Right renal cortex interstitium (tissue), 3 donors: ENCODE measurements at regions not wholly inside any gene's neighbourhood (a gene's known extent, or its start where the extent isn't known, plus 50 kb on each side); places are given as distances from the start of the nearest gene placed in this dataset.

Source experiments
- DNase-seq, 3 donors: peaks; one replicate each; pipeline ENCODE4 v3.0.0-alpha.2; 2013; ENCODE audit warnings: low read depth in 3 of 3, low spot score in 2 of 3

DNA sequence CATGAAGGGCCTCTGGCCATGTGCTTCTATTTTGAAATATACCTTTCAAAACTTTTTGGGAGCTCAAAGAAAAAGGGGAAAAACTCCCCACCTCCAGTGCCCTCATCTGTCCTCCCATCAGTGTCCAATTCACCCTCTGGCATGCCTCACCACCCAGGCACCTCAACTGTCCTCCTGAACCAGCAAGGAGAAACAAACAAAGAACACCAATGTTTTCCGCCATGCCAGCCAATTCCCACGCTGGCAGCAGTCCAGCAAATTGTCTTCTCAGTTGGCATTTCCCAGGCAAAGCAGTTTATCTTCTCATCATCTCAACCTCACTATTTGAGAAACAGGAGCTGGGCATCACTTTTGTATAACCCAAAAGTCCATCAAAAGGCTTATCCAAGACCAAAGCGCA, 496.9 kb downstream of the SOX6 start:
- no peak for DNase-seq

DNA sequence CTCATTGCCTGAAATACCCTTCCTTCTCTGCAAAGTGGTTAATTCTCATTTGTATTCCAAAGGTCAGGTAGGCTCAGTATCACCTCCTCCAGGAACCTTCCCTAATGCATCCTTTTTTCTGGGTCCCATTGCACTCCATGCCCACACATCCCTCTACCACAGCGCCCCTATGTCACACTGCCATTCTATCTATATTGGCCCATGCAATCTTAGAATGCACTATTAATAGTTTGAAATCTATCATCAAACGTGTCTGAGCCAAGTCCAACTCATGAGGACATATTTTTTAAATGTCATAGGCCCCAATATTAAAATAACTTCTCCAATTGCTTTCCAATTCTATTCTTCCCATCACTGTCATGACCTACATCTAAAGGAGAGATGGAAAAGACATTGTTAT, 495.1 kb downstream of the SOX6 start:
- DNase-seq, result no peak

- DNase-seq, result no peak
Observed at GRCh38 chr11:15863411-15863810, 492.9 kb downstream of the SOX6 start.

GRCh38 chr11:15864026-15864805, 492.1 kb downstream of the SOX6 start:
- no peak for DNase-seq

DNA sequence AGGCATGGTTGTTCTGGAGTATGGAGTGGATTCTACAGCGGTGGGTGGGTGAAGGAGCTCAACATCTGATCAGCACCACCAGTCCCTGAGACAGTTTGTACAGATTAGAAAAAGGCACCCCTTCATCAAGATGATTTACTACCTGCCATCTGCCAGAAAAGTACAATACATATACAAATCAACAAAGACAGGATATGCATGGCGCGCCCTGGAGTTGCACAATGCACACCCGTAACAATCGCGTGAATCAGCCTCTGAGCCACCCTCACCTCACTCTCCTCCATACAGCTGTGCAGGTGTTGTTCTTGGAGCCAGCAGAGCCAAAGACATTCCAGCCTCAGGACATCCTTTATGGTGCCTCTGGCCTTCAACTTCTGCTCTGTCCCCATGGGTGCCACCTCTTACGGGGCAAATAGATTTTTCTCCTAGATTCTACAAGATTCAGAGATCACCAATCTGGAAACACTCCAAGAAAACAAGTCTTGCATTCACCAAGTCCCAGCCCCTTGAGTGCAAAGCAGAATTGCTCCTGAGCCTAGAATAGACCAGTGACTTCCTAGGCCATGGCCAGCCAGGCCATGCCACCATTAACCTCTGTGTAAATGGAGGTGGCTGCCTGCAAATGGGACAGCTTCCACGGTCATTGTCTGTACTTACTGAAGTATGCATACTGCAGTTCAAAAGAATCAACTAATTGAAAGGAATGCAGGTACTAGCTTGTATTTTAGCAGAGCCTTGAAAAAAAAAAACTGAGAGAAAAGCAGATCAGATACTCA, 490.9 kb downstream of the SOX6 start:
- DNase-seq, result no peak

DNA sequence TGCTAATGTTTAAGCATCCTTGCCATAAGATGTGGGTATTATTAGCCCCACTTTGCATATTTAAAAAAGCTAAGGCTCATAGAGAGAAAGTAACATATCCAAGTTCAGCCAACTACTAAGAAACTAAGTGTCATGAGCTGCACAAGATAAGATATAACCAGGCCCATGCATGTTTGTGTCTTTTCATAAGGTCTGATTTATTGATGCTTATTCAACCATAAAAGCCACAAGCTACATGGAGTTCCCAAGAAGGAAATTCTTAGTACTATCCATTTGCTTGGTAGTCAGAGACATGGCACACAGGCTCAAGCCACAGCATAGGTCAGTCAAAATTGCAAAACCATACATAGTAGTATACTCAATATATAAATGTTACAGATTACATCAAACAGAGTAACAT, 488.5 kb downstream of the SOX6 start:
- no peak for DNase-seq

DNA sequence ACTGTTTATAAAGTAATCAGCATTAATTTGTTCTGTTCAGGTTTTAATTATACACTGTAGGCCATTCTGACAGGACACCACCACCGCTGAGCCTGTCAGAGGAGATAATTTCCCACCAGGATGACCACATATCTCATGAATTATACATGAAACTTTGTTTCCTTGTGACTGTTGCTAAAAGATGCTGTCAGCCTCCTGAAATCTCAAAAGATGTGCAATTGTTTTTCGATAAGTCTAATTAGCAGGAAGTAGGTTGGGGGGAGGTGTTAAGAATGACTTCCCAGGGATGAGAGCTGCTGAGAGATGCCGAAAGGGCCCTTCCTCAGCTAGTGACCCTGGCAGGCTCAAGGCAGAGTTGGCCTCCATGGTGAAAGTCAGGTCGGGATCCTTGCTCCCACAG, 485.4 kb downstream of the SOX6 start:
- no peak for DNase-seq

DNA sequence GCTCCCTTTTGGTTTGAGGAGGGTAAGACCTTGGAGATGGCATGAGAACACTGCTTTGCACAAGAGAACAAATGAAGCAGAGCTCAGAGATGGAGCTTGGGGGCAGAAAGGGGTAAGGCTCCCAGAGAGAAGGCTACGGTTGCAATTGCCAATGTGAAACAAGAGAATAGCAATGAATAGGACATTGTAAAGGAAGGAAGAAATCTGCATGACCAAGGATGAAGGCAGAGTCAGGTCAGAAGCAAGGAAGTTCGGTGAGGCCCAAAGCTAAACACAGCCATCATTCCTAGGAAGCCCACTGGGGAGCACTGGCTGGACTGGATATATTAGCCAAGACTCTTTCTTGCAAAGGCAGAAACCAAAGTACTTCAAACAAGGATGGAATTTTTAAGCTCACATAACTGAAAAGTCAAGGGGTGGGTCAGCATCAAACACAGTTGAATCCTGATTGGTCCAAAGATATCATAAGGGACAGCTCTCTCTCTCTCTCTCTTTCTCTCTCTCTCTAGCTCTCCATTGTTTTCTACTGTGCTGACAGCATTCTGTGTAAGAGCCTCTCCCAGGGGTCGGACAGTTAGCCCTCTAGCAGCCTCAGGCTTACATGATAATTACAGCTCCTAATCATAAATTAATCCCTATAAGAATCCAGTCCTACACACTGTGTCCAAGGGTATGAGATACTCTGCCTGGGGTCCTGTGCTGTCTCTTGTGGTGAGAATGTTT, 484.3 kb downstream of the SOX6 start:
- no peak for DNase-seq

DNA sequence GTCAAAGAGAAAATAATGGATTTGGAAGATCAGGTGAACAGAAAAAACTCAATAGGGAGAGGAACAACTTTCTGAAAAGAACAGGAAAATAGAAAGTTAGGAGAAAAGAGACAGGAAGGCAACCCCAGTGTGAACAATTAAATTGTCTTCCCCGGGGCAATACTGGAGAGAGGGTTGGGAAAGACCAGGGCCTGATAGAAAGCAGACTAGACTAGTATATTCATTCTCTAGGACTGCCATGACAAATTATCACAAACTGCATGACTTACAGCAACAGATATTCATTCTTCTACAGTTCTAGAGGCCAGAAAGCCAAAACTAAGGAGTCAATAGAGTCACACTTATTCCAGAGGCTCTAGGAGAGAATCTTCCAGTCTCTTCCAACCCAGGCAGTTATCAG, 482.8 kb downstream of the SOX6 start:
- DNase-seq, result no peak

DNA sequence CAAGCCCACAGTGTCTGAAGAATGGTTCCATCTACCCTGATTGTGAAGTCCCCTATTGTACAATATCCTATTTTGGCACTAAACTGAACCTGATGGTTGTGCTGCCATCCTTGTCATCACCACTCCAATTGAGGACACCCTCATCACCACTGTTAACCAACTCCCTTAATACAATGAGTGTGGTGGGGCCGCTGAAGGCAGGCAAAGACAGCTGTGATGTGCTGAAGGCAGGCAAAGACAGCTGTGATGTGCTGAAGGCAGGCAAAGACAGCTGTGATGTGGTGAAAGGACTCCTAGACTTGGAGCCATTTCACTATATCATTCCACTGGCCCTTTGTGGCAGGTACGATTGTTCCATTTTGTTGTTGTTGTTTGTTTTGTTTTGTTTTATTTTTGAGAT, 481.6 kb downstream of the SOX6 start:
- no peak for DNase-seq

DNA sequence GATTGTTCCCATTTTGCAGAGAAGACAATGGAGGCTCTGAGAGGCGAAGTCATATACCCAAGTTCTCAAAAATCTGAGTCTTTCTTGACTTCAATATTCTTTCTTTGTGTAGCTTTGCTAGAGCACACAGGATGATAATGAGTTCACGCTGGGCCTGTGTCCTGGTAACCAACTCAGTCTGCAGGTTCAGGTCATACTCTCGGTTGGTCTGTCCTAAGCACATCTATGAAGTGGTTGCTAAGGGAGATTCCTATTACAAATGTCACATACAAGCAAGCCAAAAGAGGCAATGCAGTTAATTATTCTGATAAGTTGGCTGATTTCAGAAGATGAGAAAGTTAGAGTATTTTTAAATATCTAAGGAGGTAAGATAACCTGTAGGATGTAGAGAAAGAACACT, 481.0 kb downstream of the SOX6 start:
- DNase-seq, result no peak

DNA sequence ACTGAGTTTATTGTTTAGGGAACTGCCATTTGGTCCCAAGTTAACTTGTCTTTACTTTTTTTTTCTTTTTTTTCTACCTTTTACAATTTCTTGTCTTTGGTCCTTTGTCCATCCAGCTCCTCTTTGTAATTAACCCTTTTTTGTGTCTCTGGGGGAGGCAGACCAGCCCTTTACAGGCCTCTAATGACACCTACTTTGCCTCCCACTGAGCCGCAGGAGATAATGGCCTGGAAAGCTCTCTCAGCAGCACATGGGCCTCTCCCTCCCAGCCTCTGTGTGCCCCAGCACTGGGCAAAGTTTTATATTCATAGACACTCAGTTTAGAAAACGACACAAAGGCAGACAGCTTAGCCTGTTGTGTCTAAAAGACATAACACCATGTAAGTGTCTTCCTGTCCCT, 480.4 kb downstream of the SOX6 start:
- no peak for DNase-seq

- DNase-seq, result no peak
Observed at GRCh38 chr11:15878756-15879155, 477.6 kb downstream of the SOX6 start.

DNA sequence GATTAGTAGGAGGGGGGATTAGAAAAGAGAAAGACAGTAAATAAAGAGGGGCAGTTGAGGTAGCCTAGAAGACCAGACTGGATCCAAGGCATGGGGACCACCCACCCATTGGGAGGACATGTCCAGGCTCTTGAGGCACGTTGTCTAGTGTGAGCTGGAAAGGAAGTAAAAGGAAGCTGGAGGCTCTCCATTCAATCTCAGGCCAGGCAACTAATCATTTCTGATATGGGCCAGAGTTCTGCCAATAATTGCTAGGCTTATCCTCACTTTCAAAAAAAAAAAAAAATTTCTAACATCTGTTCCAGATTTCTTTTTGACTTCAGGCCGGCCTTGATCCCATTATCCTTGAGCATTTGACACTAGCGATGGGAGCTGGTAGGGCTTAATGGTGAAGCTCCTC, 476.1 kb downstream of the SOX6 start:
- DNase-seq, result no peak

DNA sequence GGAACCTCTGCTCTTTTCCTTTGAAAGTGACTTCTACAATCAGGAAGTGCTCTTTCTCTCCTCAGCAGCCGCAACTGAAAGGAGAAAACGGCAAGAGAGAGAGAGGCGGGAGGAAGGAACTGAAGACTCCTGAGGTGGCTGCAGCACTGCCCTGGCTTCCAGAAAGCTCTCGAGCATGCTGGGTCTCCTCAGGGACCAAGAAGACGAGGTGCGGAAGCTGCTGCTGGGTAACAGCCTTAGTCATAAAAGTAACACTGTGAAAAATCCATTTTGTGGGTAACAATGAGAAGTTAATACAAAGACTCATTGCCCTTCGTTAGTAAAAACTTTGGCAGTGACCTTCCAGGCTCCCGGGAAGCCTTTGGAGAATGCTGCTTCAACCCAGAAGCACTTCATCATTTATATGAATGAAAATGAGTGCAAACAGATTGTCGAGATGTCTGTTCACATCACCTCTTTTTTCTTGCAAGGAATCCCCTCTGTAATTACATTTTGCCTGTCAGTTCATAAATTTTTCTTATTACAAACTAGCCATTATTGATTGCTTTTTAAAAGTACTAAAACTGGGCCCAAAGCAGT, 473.4 kb downstream of the SOX6 start:
- DNase-seq, result no peak

DNA sequence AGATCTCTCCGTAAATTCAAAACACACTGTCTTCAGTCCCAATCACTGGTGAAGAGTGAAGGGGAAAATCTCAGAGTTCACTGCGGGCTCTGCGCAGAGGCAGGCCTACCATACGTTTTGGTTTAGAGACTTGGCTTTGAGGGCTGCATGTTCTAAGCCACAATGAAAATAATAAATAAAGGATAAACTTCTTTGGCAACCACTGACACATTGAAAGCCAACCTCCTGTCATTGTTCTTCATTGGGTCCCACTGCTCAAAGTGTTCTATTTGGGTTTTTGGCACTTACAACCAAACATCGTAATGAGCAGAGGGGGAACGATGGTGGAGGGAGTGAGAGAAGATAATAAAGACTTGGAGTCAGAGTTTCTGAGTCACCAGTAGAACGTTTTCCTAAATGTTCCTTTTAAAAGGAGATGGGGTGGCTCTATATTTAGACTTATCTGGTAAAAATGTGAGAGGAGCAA, 472.9 kb downstream of the SOX6 start:
- no peak for DNase-seq

- DNase-seq, result no peak
Observed at GRCh38 chr11:15884141-15884540, 472.2 kb downstream of the SOX6 start.

GRCh38 chr11:15884777-15885540, 471.4 kb downstream of the SOX6 start:
- DNase-seq, result no peak

- no peak for DNase-seq
Observed at GRCh38 chr11:15885854-15886253, 470.5 kb downstream of the SOX6 start.

DNA sequence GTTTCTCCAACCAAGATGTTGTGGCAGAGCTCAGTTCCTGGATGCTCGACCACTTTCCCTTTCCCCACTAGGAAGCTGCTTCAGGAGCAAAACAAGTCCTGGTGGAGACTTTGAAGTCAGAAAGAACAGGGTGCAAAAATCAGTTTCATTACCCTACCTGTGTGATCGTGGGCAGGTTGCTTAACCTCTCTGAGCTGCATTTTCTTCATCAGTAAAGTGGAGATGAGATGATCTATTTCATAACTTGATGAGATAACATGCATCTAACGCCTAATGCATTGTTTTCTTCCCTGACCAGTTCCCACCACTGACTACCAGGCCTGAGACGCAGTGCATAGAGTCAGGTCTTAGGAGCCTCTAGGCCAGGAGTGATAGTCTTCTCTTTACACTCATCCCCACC, 470.0 kb downstream of the SOX6 start:
- no peak for DNase-seq
